Ovary (tissue), 7 donors: ENCODE measurements at regions not wholly inside any gene's neighbourhood (a gene's known extent, or its start where the extent isn't known, plus 50 kb on each side); places are given as distances from the start of the nearest gene placed in this dataset.

ENCODE experiments used
- DNase-seq, 5 donors: peaks; one replicate each; pipeline ENCODE4 v3.0.0-alpha.2; 2019 to 2020
- H3K27ac ChIP-seq, 2 donors: fragments of 200-600 bp; one replicate each; pipeline versions ENCODE4 v1.5.1 to v1.8.0; 2019 to 2022
- H3K27me3 ChIP-seq: fragments of 200-600 bp; one replicate; pipeline ENCODE4 v1.8.0; 2022
- H3K36me3 ChIP-seq: fragments of 200-600 bp; sonication (generic); one replicate; pipeline ENCODE4 v1.5.1; 2019
- H3K4me1 ChIP-seq: one replicate; pipeline ENCODE4 v1.8.1; 2013; ENCODE audit warnings: mild to moderate bottlenecking, moderate library complexity; ENCODE audit not compliant: insufficient read depth
- H3K4me3 ChIP-seq: fragments of 200-600 bp; sonication (generic); one replicate; pipeline ENCODE4 v1.5.1; 2017
- H3K9me3 ChIP-seq, 2 donors: fragments of 200-600 bp in 1 of 2; sonication (generic) in 1 of 2; one replicate each; pipeline versions ENCODE4 v1.5.1 to v1.8.1; 2013 to 2019; ENCODE audit warnings: mild to moderate bottlenecking in 1 of 2, moderate library complexity in 1 of 2
- EP300 ChIP-seq: sonication (generic); formaldehyde crosslinking; IDR thresholded peaks from one replicate; pipeline ENCODE4 v1.6.1; 2017; ENCODE audit warnings: antibody characterized with exemption
- POLR2A ChIP-seq: fragments of 450-650 bp; IDR thresholded peaks from one replicate; pipeline ENCODE4 v1.6.1; 2017; ENCODE audit warnings: antibody characterized with exemption, mild to moderate bottlenecking, moderate library complexity
- WGBS, 3 donors: extraction: QIAGEN DNeasy Blood & Tissue Kit in 1 of 3; methylation state at CpG; one replicate each; pipeline versions ENCODE4 v1.1.5 to v1.1.7; 2013 to 2017; 5-methylcytosine and 5-hydroxymethylcytosine counted together
- intact Hi-C, 4 donors: fragments of 100-400 bp; cut with DNase I; formaldehyde crosslinking; loops; one replicate each; pipeline versions ENCODE4 v1.11.0 to v1.15.1; 2022 to 2023
- TF ChIP-seq, protein P1 (sequence below), 3 donors: fragments of 450-650 bp in 2 of 3; fragments of 200-600 bp in 1 of 3; IDR thresholded peaks; one replicate each; pipeline versions ENCODE4 v1.5.1 to v1.8.0; 2016 to 2022; ENCODE audit warnings: antibody characterized with exemption in 3 of 3, mild to moderate bottlenecking in 1 of 3
- donor health status: DM: no; HTN: no; CAD: no; lungs with moderate emphysema.
- donor health status: DM: no; HTN: no; CAD: no.
- donor health status: Bipolar disorder and iron deficiency.
- donor health status: DM: no; HTN: no; CAD: no.
- donor health status: DM: yes; HTN: yes; CAD: no.

DNA sequence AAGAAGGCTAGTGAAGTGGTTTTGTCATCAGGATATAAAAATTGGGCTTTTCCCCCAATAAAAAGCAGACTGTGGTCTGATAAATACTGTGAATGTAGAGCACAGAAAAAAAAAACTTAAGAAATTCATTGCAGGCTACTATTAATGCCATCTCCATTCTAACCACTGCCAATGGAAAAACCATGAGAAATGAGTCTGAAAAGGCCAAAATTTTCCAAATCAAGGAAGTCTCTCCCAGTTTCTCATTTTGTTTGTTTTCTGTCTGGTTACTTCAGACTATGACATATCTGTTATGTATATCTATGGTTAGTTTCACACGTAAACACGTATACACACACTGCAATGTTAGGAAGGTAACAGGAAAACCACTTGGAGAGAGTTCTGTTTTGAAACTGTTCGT, 193.6 kb upstream of the TSC22D1 start:
- Histone ChIP-seq H3K27ac (no peak overlapping the region), H3K36me3 (no peaks in the 10 kb centered on the region)

DNA sequence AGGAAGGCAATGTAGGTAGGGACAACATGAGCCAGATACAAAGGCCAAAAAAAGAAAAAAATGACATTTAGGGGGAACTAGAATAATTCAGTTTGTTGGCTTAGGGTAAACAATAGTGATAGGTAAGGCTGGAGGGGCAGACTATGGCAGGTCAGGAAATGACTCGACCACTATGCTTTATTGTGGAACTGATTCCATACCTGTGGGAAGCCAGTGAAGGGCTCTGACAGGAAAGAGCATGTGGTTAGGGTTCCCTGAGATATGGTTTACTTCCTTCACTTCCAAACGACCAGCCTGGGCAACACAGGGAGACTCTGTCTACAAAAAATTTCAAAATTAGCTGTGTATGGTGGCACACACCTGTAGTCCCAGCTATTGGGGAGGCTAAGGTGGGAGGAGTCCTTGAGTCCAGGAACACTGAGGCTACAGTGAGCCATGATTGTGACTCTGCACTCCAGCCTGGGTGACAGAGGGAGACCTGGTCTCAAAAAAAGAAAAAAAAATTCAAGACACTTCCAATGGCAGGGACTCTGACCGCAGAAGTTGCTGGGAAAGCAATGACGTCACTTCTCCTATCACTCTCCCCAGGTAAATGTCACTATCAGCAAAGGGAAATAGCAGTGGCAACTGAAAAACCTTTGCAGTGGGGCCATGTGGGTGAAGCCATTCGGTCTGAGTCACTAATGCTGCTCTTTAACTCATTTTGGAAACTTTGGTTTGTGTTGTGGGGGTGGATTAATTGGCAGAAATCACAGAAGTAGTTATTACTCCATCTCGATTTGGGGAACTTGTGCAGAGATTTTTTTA, 192.8 kb upstream of the TSC22D1 start:
- TF ChIP-seq EP300 (no peak), POLR2A (no peak)
- TF ChIP-seq, protein P1, sequence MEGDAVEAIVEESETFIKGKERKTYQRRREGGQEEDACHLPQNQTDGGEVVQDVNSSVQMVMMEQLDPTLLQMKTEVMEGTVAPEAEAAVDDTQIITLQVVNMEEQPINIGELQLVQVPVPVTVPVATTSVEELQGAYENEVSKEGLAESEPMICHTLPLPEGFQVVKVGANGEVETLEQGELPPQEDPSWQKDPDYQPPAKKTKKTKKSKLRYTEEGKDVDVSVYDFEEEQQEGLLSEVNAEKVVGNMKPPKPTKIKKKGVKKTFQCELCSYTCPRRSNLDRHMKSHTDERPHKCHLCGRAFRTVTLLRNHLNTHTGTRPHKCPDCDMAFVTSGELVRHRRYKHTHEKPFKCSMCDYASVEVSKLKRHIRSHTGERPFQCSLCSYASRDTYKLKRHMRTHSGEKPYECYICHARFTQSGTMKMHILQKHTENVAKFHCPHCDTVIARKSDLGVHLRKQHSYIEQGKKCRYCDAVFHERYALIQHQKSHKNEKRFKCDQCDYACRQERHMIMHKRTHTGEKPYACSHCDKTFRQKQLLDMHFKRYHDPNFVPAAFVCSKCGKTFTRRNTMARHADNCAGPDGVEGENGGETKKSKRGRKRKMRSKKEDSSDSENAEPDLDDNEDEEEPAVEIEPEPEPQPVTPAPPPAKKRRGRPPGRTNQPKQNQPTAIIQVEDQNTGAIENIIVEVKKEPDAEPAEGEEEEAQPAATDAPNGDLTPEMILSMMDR (IDR thresholded peaks at IDR 0.05), result no peak
- Histone ChIP-seq H3K36me3 (no peaks in the 10 kb centered on the region), H3K27me3 (no peaks in the 10 kb centered on the region), H3K27ac (no peak overlapping the region), H3K4me1 (peaks cover 4% of the 10 kb centered on the region), H3K9me3 (no peaks in the 10 kb centered on the region), H3K4me3 (no peak overlapping the region)
- WGBS, 3 donors, result 52 to 57% (median 54%) methylated on average over 6 of the region's 6 CpGs
- no peak for DNase-seq
- intact Hi-C loops, result no loop called here

More for the DNA sequence above, 193.6 kb upstream of the TSC22D1 start:
- Histone ChIP-seq H3K4me1 (peaks cover 2% of the 10 kb centered on the region), H3K4me3 (no peak overlapping the region), H3K9me3 (no peaks in the 10 kb centered on the region), H3K27me3 (no peaks in the 10 kb centered on the region)
- intact Hi-C loops, result no loop called here
- no peak for DNase-seq
- 51 to 62% (median 53%) methylated on average over 3 of the region's 3 CpGs for WGBS, 3 donors
- no peak for TF ChIP-seq EP300

DNA sequence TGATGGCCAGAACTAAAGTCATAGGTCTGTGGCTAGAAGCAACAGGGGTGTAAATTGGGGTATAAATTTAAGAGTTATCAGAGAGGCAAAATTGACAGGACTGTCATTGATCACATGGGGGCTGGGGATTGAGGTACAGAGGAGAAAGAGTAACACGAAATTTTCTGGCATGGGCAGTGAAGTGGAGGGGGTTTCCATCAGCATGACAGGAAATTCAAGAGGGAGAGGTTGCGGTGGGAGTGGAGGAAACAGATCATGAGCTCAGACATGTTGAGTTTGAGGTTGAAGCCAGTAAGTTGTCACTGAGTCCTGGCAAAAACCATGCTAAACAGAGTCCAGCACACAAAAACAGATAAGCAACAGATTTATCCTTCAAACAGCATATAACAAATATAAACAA, 192.1 kb upstream of the TSC22D1 start:
- H3K27me3 ChIP-seq, result no peaks in the 10 kb centered on the region
- no peak overlapping the region for H3K27ac ChIP-seq
- H3K4me1 ChIP-seq, result peaks cover 4% of the 10 kb centered on the region
- DNase-seq, result no peak
- intact Hi-C loops, result no loop called here
- no peaks in the 10 kb centered on the region for H3K36me3 ChIP-seq
- WGBS, 3 donors, result 52 to 59% (median 58%) methylated on average over 2 of the region's 2 CpGs
- H3K4me3 ChIP-seq, result no peak overlapping the region
- TF ChIP-seq EP300, result no peak
- no peak for TF ChIP-seq POLR2A
- TF ChIP-seq, protein P1 (IDR thresholded peaks at IDR 0.05), result no peak
- H3K9me3 ChIP-seq, result no peaks in the 10 kb centered on the region

DNA sequence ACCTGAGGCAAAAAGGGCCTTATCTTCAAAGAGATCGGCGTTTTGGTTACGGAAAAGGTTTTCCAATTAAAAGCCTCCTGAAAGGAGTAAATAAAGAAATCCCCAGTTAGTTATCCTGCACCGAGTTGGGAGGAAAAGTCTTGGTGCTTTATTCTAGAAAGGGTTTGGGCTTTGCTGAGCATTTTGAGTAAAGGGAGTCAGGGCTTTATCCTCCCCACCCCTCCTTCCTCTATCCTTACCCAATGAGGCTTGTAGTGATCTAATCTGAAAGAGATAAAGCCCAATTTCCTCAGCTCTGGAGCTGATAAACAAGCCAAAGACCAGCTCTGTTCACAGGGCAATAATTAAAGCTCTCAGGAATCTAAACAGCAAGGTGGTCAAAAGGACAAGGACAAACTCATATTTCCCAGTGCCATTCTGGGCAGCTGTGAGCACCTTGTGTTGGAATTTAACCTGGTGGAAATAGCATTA, 188.9 kb upstream of the TSC22D1 start:
- Histone ChIP-seq H3K27ac (no peak overlapping the region), H3K36me3 (no peaks in the 10 kb centered on the region), H3K9me3 (no peaks in the 10 kb centered on the region), H3K4me1 (peaks cover 4% of the 10 kb centered on the region), H3K27me3 (no peaks in the 10 kb centered on the region), H3K4me3 (no peak overlapping the region)
- TF ChIP-seq POLR2A, result no peak
- TF ChIP-seq EP300, result no peak
- TF ChIP-seq, protein P1 (IDR thresholded peaks at IDR 0.05), result no peak
- DNase-seq, result no peak
- intact Hi-C loops, result no loop called here
- 31 to 47% (median 34%) methylated on average over 4 of the region's 4 CpGs for WGBS, 3 donors

DNA sequence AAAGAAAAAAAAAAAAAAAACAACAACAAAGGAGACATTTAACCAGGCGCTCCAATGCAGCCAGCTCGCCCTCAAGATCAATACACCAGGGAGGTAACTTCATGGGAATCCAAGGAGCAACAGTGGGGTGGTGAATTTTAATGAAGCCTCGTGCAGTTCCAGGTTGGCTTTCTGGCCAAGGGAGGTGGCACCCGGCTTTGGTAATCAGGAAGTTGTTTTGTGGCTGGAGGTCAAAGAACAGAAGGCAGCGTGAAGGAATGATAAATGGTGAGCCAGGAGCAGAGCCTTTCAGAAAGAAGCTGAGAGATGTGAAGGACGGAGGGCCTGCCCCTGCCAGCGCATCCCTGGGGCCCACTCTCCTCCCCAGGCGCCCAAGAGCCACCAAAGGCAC, 188.2 kb upstream of the TSC22D1 start:
- TF ChIP-seq EP300, result no peak
- TF ChIP-seq POLR2A, result no peak
- TF ChIP-seq, protein P1 (IDR thresholded peaks at IDR 0.05), result no peak
- Histone ChIP-seq H3K9me3 (no peaks in the 10 kb centered on the region), H3K27me3 (no peaks in the 10 kb centered on the region), H3K4me1 (peaks cover 4% of the 10 kb centered on the region), H3K4me3 (no peak overlapping the region), H3K36me3 (no peaks in the 10 kb centered on the region), H3K27ac (no peak overlapping the region)
- intact Hi-C loops, result no loop called here
- no peak for DNase-seq
- 54 to 68% (median 61%) methylated on average over 8 of the region's 8 CpGs for WGBS, 3 donors
